ENCODE measurements at regions not wholly inside any gene's neighbourhood (a gene's known extent, or its start where the extent isn't known, plus 50 kb on each side); places are given as distances from the start of the nearest gene placed in this dataset.

GRCh38 chr17:77837917-77838316 is 120.6 kb upstream of the TNRC6C start:
- Histone ChIP-seq H3K9me3 (ENCODE audit: control insufficient read depth, insufficient read depth, low read length) (no peaks in the 10 kb centered on the region), H3K36me3 (ENCODE audit: control insufficient read depth, low read length) (no peaks in the 10 kb centered on the region), H3K27me3 (ENCODE audit: control insufficient read depth, low read length) (peaks cover 26% of the 10 kb centered on the region), H3F3A (ENCODE audit: control insufficient read depth, insufficient read depth) (no peaks in the 10 kb centered on the region), H3K9me2 (replicated peaks; ENCODE audit: control insufficient read depth, low read length) (no peaks in the 10 kb centered on the region), H4K20me1 (ENCODE audit: control insufficient read depth, insufficient read depth, low read depth, low read length) (no peaks in the 10 kb centered on the region), H3K4me2 (ENCODE audit: low read length) (no peak overlapping the region), H3K4me3 (ENCODE audit: low read length) (no peak overlapping the region), H3K4me1 (ENCODE audit: control insufficient read depth, low read length) (peaks cover 10% of the 10 kb centered on the region), H3K27ac (ENCODE audit: low read depth, low read length) (no peak overlapping the region), H3K79me2 (ENCODE audit: control insufficient read depth, low read length) (no peaks in the 10 kb centered on the region)
- TF ChIP-seq EZH2phosphoT487 (IDR thresholded peaks at IDR 0.05; ENCODE audit: borderline replicate concordance, low read length): no peak
- TF ChIP-seq, protein P1, sequence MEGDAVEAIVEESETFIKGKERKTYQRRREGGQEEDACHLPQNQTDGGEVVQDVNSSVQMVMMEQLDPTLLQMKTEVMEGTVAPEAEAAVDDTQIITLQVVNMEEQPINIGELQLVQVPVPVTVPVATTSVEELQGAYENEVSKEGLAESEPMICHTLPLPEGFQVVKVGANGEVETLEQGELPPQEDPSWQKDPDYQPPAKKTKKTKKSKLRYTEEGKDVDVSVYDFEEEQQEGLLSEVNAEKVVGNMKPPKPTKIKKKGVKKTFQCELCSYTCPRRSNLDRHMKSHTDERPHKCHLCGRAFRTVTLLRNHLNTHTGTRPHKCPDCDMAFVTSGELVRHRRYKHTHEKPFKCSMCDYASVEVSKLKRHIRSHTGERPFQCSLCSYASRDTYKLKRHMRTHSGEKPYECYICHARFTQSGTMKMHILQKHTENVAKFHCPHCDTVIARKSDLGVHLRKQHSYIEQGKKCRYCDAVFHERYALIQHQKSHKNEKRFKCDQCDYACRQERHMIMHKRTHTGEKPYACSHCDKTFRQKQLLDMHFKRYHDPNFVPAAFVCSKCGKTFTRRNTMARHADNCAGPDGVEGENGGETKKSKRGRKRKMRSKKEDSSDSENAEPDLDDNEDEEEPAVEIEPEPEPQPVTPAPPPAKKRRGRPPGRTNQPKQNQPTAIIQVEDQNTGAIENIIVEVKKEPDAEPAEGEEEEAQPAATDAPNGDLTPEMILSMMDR (IDR thresholded peaks at IDR 0.05; ENCODE audit: low read depth, low read length, poor library complexity, severe bottlenecking): no peak

DNA sequence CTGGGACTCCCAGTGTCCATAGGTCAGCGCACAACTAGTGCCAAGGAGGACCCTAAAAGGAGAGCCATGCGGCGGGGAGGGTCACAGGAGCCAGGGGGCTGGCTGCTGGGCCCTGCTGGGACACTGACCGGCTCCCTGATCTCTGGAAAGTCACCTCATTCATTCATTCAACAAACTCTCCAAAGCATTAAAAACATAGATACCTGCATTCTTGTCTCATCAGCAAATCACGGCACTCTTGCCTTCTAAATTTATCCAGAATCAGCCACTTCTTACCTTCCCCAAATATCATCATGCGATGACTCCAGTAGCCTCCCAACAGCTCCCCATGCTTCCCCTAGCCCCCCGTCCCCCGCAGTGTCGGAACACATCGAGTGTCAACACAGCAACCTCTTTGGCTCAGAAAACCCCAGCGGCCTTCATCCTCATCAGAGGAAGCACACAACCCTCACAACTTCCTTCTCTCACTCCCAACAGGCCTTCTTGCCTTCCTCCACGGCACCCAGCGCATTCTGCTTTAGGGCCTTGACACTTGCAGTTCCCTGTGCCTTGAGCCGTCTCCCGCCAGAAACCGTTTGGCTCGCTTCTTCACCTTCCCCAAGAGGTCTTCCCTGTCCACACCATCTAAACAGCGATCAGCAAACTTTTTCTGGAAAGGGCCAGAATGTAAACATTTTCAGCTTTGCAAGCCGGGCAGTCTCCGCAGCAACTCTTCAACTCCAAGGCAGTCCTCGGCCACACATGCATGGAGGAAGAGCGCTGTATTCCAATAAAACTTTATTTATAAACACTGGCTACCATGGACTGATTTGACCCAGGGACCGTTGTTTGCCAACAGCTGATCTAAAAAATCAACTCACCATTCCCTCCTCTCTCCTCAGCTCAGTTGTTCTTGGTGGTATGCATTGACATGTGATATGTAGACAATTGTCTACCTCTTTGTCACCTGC is 119.5 kb upstream of the TNRC6C start:
- no peaks in the 10 kb centered on the region for H3K9me2 ChIP-seq (replicated peaks; ENCODE audit: control insufficient read depth, low read length)
- no peaks in the 10 kb centered on the region for H3K79me2 ChIP-seq (ENCODE audit: control insufficient read depth, low read length)
- no peak overlapping the region for H3K4me3 ChIP-seq (ENCODE audit: low read length)
- no peak overlapping the region for H3K4me2 ChIP-seq (ENCODE audit: low read length)
- H3K9me3 ChIP-seq (ENCODE audit: control insufficient read depth, insufficient read depth, low read length): no peaks in the 10 kb centered on the region
- no peak for TF ChIP-seq EZH2phosphoT487 (IDR thresholded peaks at IDR 0.05; ENCODE audit: borderline replicate concordance, low read length)
- TF ChIP-seq, protein P1 (IDR thresholded peaks at IDR 0.05; ENCODE audit: low read depth, low read length, poor library complexity, severe bottlenecking): no peak
- no peaks in the 10 kb centered on the region for H4K20me1 ChIP-seq (ENCODE audit: control insufficient read depth, insufficient read depth, low read depth, low read length)
- H3K4me1 ChIP-seq (ENCODE audit: control insufficient read depth, low read length): peaks cover 21% of the 10 kb centered on the region
- H3F3A ChIP-seq (ENCODE audit: control insufficient read depth, insufficient read depth): no peaks in the 10 kb centered on the region
- H3K36me3 ChIP-seq (ENCODE audit: control insufficient read depth, low read length): no peaks in the 10 kb centered on the region
- H3K27ac ChIP-seq (ENCODE audit: low read depth, low read length): no peak overlapping the region
- H3K27me3 ChIP-seq (ENCODE audit: control insufficient read depth, low read length): peaks cover 23% of the 10 kb centered on the region

DNA sequence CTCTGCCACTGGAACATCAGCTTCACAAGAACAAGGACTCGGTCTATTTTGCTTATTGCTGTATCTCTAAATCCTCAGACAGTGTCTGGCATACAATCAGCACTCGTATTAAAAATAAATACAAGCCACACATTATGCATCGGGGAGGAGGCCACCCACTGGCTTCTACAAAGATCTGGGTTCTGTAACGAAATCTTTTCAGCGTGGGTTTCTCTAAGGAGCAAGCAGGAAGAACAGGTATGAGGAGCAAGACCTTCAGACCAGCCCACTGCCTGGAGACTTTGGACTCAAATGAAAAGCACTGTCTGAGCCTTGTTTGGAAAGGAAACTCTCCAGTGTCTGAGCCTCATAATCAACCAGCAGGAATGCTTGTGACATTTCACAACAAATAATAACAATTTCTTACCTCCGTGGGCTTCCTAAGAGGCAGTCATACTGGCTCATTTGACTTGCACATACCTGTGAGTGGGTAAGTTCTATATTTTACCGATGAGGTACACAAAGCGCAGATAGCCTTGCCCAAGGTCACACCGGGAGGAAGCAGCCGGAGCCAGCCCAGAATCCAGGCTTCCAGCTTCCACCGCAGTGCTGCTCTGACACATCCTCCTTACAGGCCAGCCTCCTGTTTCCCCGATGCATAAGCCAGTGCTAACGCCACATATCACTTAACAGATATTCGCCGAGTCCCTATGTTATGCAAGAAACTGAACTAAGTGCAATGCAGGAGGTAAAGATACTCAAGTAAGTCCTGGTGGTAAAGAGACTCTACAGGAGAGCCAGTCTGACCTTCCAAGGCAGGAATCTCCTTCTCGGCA is 118.6 kb upstream of the TNRC6C start:
- H3K4me2 ChIP-seq (ENCODE audit: low read length): no peak overlapping the region
- H3K9me3 ChIP-seq (ENCODE audit: control insufficient read depth, insufficient read depth, low read length): no peaks in the 10 kb centered on the region
- no peak overlapping the region for H3K4me3 ChIP-seq (ENCODE audit: low read length)
- no peak for TF ChIP-seq EZH2phosphoT487 (IDR thresholded peaks at IDR 0.05; ENCODE audit: borderline replicate concordance, low read length)
- TF ChIP-seq, protein P1 (IDR thresholded peaks at IDR 0.05; ENCODE audit: low read depth, low read length, poor library complexity, severe bottlenecking): no peak
- no peaks in the 10 kb centered on the region for H4K20me1 ChIP-seq (ENCODE audit: control insufficient read depth, insufficient read depth, low read depth, low read length)
- no peaks in the 10 kb centered on the region for H3K9me2 ChIP-seq (replicated peaks; ENCODE audit: control insufficient read depth, low read length)
- H3K4me1 ChIP-seq (ENCODE audit: control insufficient read depth, low read length): peaks cover 25% of the 10 kb centered on the region
- H3K36me3 ChIP-seq (ENCODE audit: control insufficient read depth, low read length): no peaks in the 10 kb centered on the region
- H3K79me2 ChIP-seq (ENCODE audit: control insufficient read depth, low read length): no peaks in the 10 kb centered on the region
- no peaks in the 10 kb centered on the region for H3F3A ChIP-seq (ENCODE audit: control insufficient read depth, insufficient read depth)
- H3K27me3 ChIP-seq (ENCODE audit: control insufficient read depth, low read length): peaks cover 18% of the 10 kb centered on the region
- H3K27ac ChIP-seq (ENCODE audit: low read depth, low read length): no peak overlapping the region
